Fibroblast of lung (primary cell): ENCODE measurements at regions not wholly inside any gene's neighbourhood (a gene's known extent, or its start where the extent isn't known, plus 50 kb on each side); places are given as distances from the start of the nearest gene placed in this dataset.

Experiments used
- EZH2 ChIP-seq: IDR thresholded peaks from 2 replicates; pipeline ENCODE4 v1.5.1; 2012; ENCODE audit warnings: low read length, control low read depth, mild to moderate bottlenecking; ENCODE audit errors: missing control alignments
- TF ChIP-seq, protein P1 (sequence below), 2 donors: IDR thresholded peaks in 1 of 2; conservative IDR thresholded peaks in 1 of 2; 1 replicate in 1 of 2; 2 replicates in 1 of 2; pipeline ENCODE4 v1.5.1; 2011 to 2012; ENCODE audit warnings: low read length in 2 of 2, control low read depth in 1 of 2, inconsistent platforms in 1 of 2, low read depth in 1 of 2, mild to moderate bottlenecking in 1 of 2

DNA sequence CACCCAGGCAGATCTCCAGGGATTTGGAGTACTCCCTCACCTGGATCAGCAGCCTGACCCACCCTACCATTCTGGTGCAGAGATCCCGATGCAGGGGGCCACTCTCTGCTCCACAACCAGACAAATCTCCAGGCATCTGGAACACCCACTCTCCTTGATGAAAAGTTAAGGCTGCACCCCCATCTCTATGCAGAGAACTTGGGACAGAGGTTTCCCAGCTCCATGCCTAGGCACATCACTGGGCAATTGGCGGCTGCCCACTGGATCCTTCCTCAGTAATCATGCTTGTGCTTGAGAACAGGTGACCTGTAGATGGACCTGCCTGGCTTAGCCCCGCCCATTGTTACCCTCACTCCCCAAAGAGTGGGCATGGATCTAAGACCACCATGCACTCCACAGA is 624.9 kb downstream of the CBLN2 start:
- TF ChIP-seq, protein P1, sequence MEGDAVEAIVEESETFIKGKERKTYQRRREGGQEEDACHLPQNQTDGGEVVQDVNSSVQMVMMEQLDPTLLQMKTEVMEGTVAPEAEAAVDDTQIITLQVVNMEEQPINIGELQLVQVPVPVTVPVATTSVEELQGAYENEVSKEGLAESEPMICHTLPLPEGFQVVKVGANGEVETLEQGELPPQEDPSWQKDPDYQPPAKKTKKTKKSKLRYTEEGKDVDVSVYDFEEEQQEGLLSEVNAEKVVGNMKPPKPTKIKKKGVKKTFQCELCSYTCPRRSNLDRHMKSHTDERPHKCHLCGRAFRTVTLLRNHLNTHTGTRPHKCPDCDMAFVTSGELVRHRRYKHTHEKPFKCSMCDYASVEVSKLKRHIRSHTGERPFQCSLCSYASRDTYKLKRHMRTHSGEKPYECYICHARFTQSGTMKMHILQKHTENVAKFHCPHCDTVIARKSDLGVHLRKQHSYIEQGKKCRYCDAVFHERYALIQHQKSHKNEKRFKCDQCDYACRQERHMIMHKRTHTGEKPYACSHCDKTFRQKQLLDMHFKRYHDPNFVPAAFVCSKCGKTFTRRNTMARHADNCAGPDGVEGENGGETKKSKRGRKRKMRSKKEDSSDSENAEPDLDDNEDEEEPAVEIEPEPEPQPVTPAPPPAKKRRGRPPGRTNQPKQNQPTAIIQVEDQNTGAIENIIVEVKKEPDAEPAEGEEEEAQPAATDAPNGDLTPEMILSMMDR (conservative IDR thresholded peaks at IDR 0.05 in 1 of 2, IDR thresholded peaks at IDR 0.05 in 1 of 2; ENCODE audit: low read depth in 1 of 2, low read length in 2 of 2), result no peak
- TF ChIP-seq EZH2, result no peak
